Prostate gland (tissue), 2 donors: ENCODE measurements at regions not wholly inside any gene's neighbourhood (a gene's known extent, or its start where the extent isn't known, plus 50 kb on each side); places are given as distances from the start of the nearest gene placed in this dataset.

Experiments used
- CTCF ChIP-seq, 4 experiments: fragments of 200-600 bp in 2 of 4; fragments of 450-650 bp in 2 of 4; sonication (generic) in 2 of 4; IDR thresholded peaks; 1 replicate in 3 of 4; 2 replicates in 1 of 4; pipeline ENCODE4 v1.5.1; 2016 to 2019; ENCODE audit warnings: antibody characterized with exemption in 4 of 4, mild to moderate bottlenecking in 2 of 4, moderate library complexity in 2 of 4
- POLR2A ChIP-seq: fragments of 450-650 bp; IDR thresholded peaks from one replicate; pipeline ENCODE4 v1.6.1; 2016; ENCODE audit warnings: antibody characterized with exemption, mild to moderate bottlenecking

- TF ChIP-seq POLR2A = no peak
- no peak for TF ChIP-seq CTCF (IDR thresholded peaks at IDR 0.05)
Observed at GRCh38 chr9:16202914-16203728, 650.3 kb downstream of the CCDC171 start.
